ENCODE measurements at regions not wholly inside any gene's neighbourhood (a gene's known extent, or its start where the extent isn't known, plus 50 kb on each side); places are given as distances from the start of the nearest gene placed in this dataset.

DNA sequence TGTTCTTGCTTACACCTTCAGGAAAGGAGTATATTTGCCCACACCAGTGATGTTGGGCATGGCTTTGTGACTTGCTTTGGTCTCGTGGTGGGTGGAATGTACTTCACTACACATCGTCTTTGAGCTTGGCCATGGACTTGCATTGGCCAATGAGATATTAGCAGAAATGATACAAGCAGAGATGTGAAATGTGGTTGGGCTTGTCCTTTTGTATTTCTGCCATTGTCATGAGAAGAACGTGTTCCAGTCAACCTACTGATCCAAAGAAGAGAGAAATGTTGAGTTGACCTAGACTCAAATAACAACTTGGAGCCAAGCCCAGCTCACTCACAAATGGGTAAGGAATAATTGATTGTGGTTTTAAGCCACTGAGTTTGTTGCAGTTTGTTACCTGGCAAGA lies 138.4 kb upstream of the ARX start:
- TF ChIP-seq, protein P1, sequence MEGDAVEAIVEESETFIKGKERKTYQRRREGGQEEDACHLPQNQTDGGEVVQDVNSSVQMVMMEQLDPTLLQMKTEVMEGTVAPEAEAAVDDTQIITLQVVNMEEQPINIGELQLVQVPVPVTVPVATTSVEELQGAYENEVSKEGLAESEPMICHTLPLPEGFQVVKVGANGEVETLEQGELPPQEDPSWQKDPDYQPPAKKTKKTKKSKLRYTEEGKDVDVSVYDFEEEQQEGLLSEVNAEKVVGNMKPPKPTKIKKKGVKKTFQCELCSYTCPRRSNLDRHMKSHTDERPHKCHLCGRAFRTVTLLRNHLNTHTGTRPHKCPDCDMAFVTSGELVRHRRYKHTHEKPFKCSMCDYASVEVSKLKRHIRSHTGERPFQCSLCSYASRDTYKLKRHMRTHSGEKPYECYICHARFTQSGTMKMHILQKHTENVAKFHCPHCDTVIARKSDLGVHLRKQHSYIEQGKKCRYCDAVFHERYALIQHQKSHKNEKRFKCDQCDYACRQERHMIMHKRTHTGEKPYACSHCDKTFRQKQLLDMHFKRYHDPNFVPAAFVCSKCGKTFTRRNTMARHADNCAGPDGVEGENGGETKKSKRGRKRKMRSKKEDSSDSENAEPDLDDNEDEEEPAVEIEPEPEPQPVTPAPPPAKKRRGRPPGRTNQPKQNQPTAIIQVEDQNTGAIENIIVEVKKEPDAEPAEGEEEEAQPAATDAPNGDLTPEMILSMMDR (IDR thresholded peaks at IDR 0.05): no peak
- TF ChIP-seq POLR2A (IDR thresholded peaks at IDR 0.05): no peak

DNA sequence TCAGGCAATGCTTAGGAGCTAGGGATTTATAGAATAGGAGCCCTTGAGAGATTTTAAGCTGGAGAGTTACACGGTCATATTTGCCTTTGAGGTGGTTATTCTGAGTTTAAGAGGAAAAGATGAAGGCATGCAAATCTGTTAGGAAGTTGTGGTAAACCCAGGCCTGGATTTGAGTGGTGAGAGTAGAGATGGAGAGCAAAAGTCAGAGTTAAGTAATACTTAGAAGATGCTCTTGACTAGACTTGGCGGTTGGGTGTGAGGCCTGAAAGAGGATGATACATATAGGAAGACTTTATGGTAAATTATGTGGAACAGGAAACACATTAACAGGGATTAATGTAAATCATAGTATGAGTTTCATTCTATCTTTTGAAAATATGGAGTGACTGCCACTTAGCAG lies 136.0 kb upstream of the ARX start:
- WGBS, 2 donors: 93 to 95% methylated on average over 2 of the region's 2 CpGs
- intact Hi-C loops (cut with DNase I; ENCODE audit: low total_unique reads): no loop called here
- TF ChIP-seq, protein P1 (IDR thresholded peaks at IDR 0.05): no peak
- no peak for TF ChIP-seq POLR2A (IDR thresholded peaks at IDR 0.05)
- DNase-seq: no peak
- H3K27me3 ChIP-seq: no peaks in the 10 kb centered on the region
- no peak overlapping the region for H3K4me3 ChIP-seq
- H3K27ac ChIP-seq: no peak overlapping the region
- H3K36me3 ChIP-seq (ENCODE audit: low read depth, missing control alignments): no peaks in the 10 kb centered on the region
- H3K4me1 ChIP-seq: no peaks in the 10 kb centered on the region
- H3K9me3 ChIP-seq: no peaks in the 10 kb centered on the region

More for the DNA sequence above, 138.4 kb upstream of the ARX start:
- no peak overlapping the region for H3K4me3 ChIP-seq
- no peaks in the 10 kb centered on the region for H3K9me3 ChIP-seq
- WGBS, 2 donors: 53 to 100% methylated on average over 1 to 3 of the region's 3 CpGs
- H3K27me3 ChIP-seq: no peaks in the 10 kb centered on the region
- H3K4me1 ChIP-seq: no peaks in the 10 kb centered on the region
- DNase-seq: no peak
- intact Hi-C loops (cut with DNase I; ENCODE audit: low total_unique reads): no loop called here
- H3K27ac ChIP-seq: no peak overlapping the region
- no peaks in the 10 kb centered on the region for H3K36me3 ChIP-seq (ENCODE audit: low read depth, missing control alignments)

DNA sequence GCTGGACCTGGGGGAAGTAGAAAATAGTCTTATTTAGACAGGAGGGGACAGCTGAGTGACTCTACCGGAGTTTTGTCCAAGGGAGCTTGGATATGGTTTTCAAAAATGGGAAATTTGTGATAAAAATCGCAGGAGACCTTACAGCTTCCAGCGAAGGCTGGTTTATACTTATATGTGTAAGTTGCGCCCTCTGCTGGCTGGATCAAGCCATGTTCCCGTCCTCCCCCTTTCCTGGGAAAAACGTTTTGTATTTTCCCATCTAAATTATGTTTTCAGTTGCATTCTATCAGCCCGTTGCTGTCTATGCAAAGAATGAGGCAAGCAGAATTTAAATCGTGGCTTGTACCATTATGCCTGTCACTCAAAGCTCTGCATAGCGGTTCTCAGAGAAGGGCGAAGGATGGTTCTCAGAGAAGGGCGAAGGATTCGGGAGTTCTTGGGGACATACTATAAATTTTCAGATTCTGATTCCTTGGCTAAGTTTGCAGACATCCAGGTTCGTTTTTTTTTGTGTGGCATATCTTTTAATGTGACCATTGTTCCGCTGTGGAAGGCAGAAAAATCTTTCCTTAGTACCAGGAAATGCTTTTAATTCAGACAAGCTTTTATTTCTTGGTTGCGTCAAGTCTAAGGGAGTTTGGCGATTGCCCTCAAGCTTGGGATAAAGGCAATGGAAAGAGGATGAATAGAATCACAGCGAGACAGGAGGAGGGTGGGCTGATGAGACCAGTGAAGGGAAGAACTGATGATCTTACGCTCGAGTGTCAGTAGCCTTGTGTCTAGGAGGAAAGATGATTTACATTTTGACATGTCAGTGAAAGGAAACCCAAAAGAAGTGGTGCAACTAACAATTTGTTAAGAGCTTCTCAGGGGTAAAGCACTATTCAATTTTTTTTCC lies 128.5 kb upstream of the ARX start:
- intact Hi-C loops (cut with DNase I; ENCODE audit: low total_unique reads): no loop called here
- 6 to 8% methylated on average over 16 to 19 of the region's 19 CpGs for WGBS, 2 donors

DNA sequence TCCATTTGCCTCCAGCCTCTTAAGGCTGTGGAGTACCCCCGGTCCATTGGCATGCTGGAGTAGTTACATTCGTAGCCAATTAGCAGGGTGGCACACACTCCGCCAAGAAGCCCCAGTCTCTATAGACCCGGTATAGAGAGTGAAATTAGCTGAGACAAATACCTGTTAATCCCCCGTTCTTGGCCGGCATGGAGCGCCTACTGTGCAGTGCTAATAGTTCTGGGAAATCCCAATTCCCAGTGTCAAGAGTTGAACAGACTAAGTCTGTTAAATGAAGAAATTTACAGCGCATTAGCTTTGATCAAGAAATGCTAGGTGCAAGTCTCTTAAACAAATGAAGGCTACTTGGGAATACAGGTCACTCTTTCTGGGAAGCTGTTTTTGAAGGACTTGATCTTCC lies 127.8 kb upstream of the ARX start:
- WGBS, 2 donors: 87% methylated on average over 8 of the region's 8 CpGs
- H3K27me3 ChIP-seq: no peaks in the 10 kb centered on the region
- no peak for TF ChIP-seq POLR2A (IDR thresholded peaks at IDR 0.05)
- TF ChIP-seq, protein P1 (IDR thresholded peaks at IDR 0.05): no peak

More for the DNA sequence above, 128.5 kb upstream of the ARX start:
- Histone ChIP-seq H3K36me3 (ENCODE audit: low read depth, missing control alignments) (no peaks in the 10 kb centered on the region), H3K4me3 (no peak overlapping the region), H3K27me3 (no peaks in the 10 kb centered on the region), H3K4me1 (no peaks in the 10 kb centered on the region), H3K9me3 (no peaks in the 10 kb centered on the region), H3K27ac (no peak overlapping the region)
- DNase-seq: peak; percentile 80
- TF ChIP-seq, protein P1 (IDR thresholded peaks at IDR 0.05): peak; percentile 51 to 60 (median 59)
- no peak for TF ChIP-seq POLR2A (IDR thresholded peaks at IDR 0.05)

DNA sequence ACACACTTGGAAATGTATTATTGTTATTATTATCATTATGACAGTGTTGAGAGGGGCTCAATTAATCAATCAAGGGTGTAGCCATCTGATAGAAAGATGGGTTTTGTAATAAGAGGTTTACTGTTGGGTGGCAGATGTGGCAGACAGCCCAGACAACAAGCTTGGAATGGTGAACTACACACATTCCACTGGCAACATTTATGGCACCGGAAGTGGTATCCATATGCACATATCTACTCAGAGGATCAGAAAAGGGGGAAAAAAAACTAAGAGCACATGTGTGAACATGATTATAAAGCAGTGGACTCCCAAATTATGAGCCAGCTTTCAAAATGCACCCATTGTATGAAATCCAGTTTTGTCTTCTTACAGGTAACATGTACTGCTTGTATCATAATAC lies 125.9 kb upstream of the ARX start:
- H3K36me3 ChIP-seq (ENCODE audit: low read depth, missing control alignments): no peaks in the 10 kb centered on the region
- intact Hi-C loops (cut with DNase I; ENCODE audit: low total_unique reads): no loop called here
- TF ChIP-seq POLR2A (IDR thresholded peaks at IDR 0.05): no peak
- TF ChIP-seq, protein P1 (IDR thresholded peaks at IDR 0.05): no peak
- H3K27ac ChIP-seq: no peak overlapping the region
- no peaks in the 10 kb centered on the region for H3K4me1 ChIP-seq
- WGBS, 2 donors: 80 to 96% methylated on average over 1 of the region's 1 CpG
- H3K4me3 ChIP-seq: no peak overlapping the region
- H3K9me3 ChIP-seq: no peaks in the 10 kb centered on the region
- DNase-seq: no peak
- no peaks in the 10 kb centered on the region for H3K27me3 ChIP-seq

More for the DNA sequence above, 127.8 kb upstream of the ARX start:
- no peak for DNase-seq
- Histone ChIP-seq H3K9me3 (no peaks in the 10 kb centered on the region), H3K36me3 (ENCODE audit: low read depth, missing control alignments) (no peaks in the 10 kb centered on the region), H3K27ac (no peak overlapping the region), H3K4me1 (no peaks in the 10 kb centered on the region), H3K4me3 (no peak overlapping the region)
- intact Hi-C loops (cut with DNase I; ENCODE audit: low total_unique reads): no loop called here
